ENCODE measurements at regions not wholly inside any gene's neighbourhood (a gene's known extent, or its start where the extent isn't known, plus 50 kb on each side); places are given as distances from the start of the nearest gene placed in this dataset.

DNA sequence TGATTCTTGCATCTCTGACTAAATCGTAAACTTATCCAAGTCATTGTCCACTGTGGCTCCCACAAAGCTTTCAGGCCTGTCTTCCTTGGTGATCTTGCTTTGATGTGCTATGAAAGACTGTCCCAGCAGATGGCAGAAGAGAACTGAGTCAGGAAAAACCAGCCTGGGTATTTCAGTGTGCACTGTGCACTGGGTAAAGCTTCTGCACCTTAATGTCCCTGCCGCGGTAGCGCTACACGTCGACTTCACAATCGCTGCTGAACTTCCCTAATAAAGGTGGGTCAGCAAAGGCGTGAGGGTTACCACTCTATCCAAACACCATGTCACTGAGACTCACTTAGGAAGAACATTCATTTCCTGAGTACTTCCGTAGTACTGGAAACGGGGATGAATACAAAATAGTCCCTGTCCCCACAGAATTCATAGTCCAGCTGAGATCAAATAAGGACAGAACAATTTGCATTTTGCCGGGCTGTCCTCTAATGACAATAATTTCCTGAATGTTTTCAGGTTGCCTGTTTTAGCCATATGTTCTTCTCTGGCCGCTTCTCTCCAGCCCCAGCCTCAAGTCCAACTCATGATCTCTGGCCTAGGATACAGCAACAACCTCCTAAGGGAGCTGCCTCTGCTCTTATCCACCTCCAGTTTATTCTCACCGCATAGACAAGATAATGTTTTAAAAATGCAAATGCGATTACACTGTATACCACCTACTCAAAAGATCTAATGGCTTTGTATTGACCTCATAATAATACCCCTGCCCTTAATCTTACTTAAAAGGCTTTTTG is 83.6 kb upstream of the AKAP13 start:
- H3K9ac ChIP-seq (ENCODE audit: low read length): peak overlapping the region; percentile 21; the same call in 1 of the 2 replicates
- H3K4me3 ChIP-seq (ENCODE audit: low read length): peak overlapping the region; percentile 61
- H2AFZ ChIP-seq (ENCODE audit: low read length): peak overlapping the region; percentile 86
- H3K4me2 ChIP-seq (ENCODE audit: low read length): peak overlapping the region; percentile 86
- H4K20me1 ChIP-seq (ENCODE audit: low read length): no peaks in the 10 kb centered on the region
- peaks cover 8% of the 10 kb centered on the region for H3K4me1 ChIP-seq (ENCODE audit: insufficient read depth, low read length)
- H3K27me3 ChIP-seq (ENCODE audit: low read length): no peaks in the 10 kb centered on the region
- peak; percentile 78 for TF ChIP-seq CTCF (conservative IDR thresholded peaks at IDR 0.05; ENCODE audit: low read depth, low read length)
- TF ChIP-seq EZH2phosphoT487 (IDR thresholded peaks at IDR 0.05; ENCODE audit: borderline replicate concordance, low read length): no peak
- TF ChIP-seq EZH2 (IDR thresholded peaks at IDR 0.05; ENCODE audit: low read length, unreplicated experiment): no peak
- H3K9me2 ChIP-seq (replicated peaks; ENCODE audit: low read length): no peaks in the 10 kb centered on the region
- DNase-seq (peak; percentile 87), ATAC-seq (peak; percentile 98)
- H3K27ac ChIP-seq (ENCODE audit: low read length): peak overlapping the region; percentile 41
- intact Hi-C loops (cut with micrococcal nuclease): loop anchor here (1.0 kb wide), 2 partner anchors 117 to 208 kb away; no protein-coding TSS in a partner anchor
- no peaks in the 10 kb centered on the region for H3K36me3 ChIP-seq (ENCODE audit: low read depth, low read length)
- TSS peak; percentile 65 for BruUV-seq (replicated peaks)
- no peaks in the 10 kb centered on the region for H3K79me2 ChIP-seq (ENCODE audit: low read length)
- CTCF ChIA-PET: interaction anchor here (0.6 to 1.5 kb wide), 6 partner anchors 19 to 540 kb away, joined by 3 to 16 read pairs (median 4); partner anchors contain the start of gene AKAP13
- no peaks in the 10 kb centered on the region for H3K9me3 ChIP-seq (ENCODE audit: low read length)
- no peaks in the 10 kb centered on the region for H3F3A ChIP-seq (ENCODE audit: low read length, unreplicated experiment)
- POLR2A ChIA-PET (ENCODE audit: unreplicated experiment): interaction anchor here (0.6 kb wide), 1 partner anchor 97 kb away, joined by 7 read pairs; no protein-coding TSS in a partner anchor

DNA sequence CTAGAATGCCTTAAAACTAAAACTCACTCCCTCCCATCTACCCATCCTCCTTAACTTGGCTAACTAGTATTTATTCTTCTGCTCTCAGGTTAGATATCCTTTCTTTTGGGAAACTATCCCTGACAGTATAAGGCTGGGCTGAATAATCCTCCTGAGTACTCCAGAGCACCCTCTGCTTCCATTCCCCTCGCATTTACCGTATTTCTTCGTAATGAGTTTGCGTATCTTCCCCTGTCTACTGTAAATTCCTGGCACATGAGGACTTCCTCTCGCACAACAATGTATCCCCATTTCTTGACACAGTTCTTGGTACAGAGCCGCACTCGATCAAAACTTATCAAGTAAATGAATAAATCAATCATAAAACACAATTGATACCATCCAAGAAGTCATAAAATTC is 82.9 kb upstream of the AKAP13 start:
- no peaks in the 10 kb centered on the region for H3K9me2 ChIP-seq (replicated peaks; ENCODE audit: low read length)
- H3K27me3 ChIP-seq (ENCODE audit: low read length): no peaks in the 10 kb centered on the region
- peak overlapping the region; percentile 86 for H3K4me2 ChIP-seq (ENCODE audit: low read length)
- no peaks in the 10 kb centered on the region for H3F3A ChIP-seq (ENCODE audit: low read length, unreplicated experiment)
- CTCF ChIA-PET: interaction anchor here (1.4 to 1.5 kb wide), 2 partner anchors 117 to 118 kb away, joined by 4 to 16 read pairs; no protein-coding TSS in a partner anchor
- DNase-seq (no peak), ATAC-seq (no peak)
- no TSS peak for BruUV-seq (replicated peaks)
- TF ChIP-seq CTCF (conservative IDR thresholded peaks at IDR 0.05; ENCODE audit: low read depth, low read length): no peak
- no peak for TF ChIP-seq EZH2 (IDR thresholded peaks at IDR 0.05; ENCODE audit: low read length, unreplicated experiment)
- no peak for TF ChIP-seq EZH2phosphoT487 (IDR thresholded peaks at IDR 0.05; ENCODE audit: borderline replicate concordance, low read length)
- H3K9me3 ChIP-seq (ENCODE audit: low read length): no peaks in the 10 kb centered on the region
- H3K79me2 ChIP-seq (ENCODE audit: low read length): no peaks in the 10 kb centered on the region
- H3K9ac ChIP-seq (ENCODE audit: low read length): 0 out of 2 replicates have a peak overlapping the region, but pooled peaks have one; percentile 21
- peak overlapping the region; percentile 41 for H3K27ac ChIP-seq (ENCODE audit: low read length)
- POLR2A ChIA-PET (ENCODE audit: unreplicated experiment): no interaction called here
- no peaks in the 10 kb centered on the region for H3K36me3 ChIP-seq (ENCODE audit: low read depth, low read length)
- H3K4me3 ChIP-seq (ENCODE audit: low read length): no peak overlapping the region
- peaks cover 8% of the 10 kb centered on the region for H3K4me1 ChIP-seq (ENCODE audit: insufficient read depth, low read length)
- intact Hi-C loops (cut with micrococcal nuclease): no loop called here
- H4K20me1 ChIP-seq (ENCODE audit: low read length): no peaks in the 10 kb centered on the region
- peak overlapping the region; percentile 86 for H2AFZ ChIP-seq (ENCODE audit: low read length)

DNA sequence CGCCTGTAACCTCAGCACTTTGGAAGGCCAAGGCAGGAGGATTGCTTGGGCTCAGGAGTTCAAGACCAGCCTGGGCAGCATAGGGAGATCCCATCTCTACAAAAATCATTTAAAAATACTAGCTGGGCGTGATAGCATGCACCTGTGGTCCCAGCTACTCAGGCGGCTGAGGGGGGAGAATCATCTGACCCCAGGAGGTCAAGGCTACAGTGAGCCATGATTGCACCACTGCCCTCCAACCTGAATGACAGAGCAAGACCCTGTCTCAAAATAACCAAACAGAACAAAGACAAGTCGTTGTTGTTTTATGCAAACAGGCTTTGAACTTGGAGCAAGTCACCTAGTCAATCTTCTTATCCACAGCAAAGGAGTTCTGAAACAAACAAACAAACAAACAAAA is 82.0 kb upstream of the AKAP13 start:
- H3K36me3 ChIP-seq (ENCODE audit: low read depth, low read length): no peaks in the 10 kb centered on the region
- POLR2A ChIA-PET (ENCODE audit: unreplicated experiment): no interaction called here

More for the DNA sequence above, 82.0 kb upstream of the AKAP13 start:
- CTCF ChIA-PET: no interaction called here
- peaks cover 8% of the 10 kb centered on the region for H3K4me1 ChIP-seq (ENCODE audit: insufficient read depth, low read length)
- ATAC-seq: no peak
- DNase-seq: no peak
- intact Hi-C loops (cut with micrococcal nuclease): no loop called here
- no peak for TF ChIP-seq EZH2phosphoT487 (IDR thresholded peaks at IDR 0.05; ENCODE audit: borderline replicate concordance, low read length)
- TF ChIP-seq EZH2 (IDR thresholded peaks at IDR 0.05; ENCODE audit: low read length, unreplicated experiment): no peak
- TF ChIP-seq CTCF (conservative IDR thresholded peaks at IDR 0.05; ENCODE audit: low read depth, low read length): no peak
- H3K79me2 ChIP-seq (ENCODE audit: low read length): no peaks in the 10 kb centered on the region
- no peaks in the 10 kb centered on the region for H3K9me2 ChIP-seq (replicated peaks; ENCODE audit: low read length)
- H3K4me2 ChIP-seq (ENCODE audit: low read length): no peak overlapping the region
- H3K27ac ChIP-seq (ENCODE audit: low read length): no peak overlapping the region
- no peaks in the 10 kb centered on the region for H4K20me1 ChIP-seq (ENCODE audit: low read length)
- BruUV-seq (replicated peaks): no TSS peak
- no peak overlapping the region for H3K9ac ChIP-seq (ENCODE audit: low read length)
- no peaks in the 10 kb centered on the region for H3K9me3 ChIP-seq (ENCODE audit: low read length)
- H3F3A ChIP-seq (ENCODE audit: low read length, unreplicated experiment): no peaks in the 10 kb centered on the region
- no peak overlapping the region for H2AFZ ChIP-seq (ENCODE audit: low read length)
- H3K27me3 ChIP-seq (ENCODE audit: low read length): no peaks in the 10 kb centered on the region
- no peak overlapping the region for H3K4me3 ChIP-seq (ENCODE audit: low read length)

All from PC-3 (cell line).